ENCODE measurements at regions not wholly inside any gene's neighbourhood (a gene's known extent, or its start where the extent isn't known, plus 50 kb on each side); places are given as distances from the start of the nearest gene placed in this dataset.
"Not testable (repeated sequence)": the region's sequence is repeated elsewhere in the genome, so short reads cannot be mapped to it uniquely, and the experiment has no call there.

DNA sequence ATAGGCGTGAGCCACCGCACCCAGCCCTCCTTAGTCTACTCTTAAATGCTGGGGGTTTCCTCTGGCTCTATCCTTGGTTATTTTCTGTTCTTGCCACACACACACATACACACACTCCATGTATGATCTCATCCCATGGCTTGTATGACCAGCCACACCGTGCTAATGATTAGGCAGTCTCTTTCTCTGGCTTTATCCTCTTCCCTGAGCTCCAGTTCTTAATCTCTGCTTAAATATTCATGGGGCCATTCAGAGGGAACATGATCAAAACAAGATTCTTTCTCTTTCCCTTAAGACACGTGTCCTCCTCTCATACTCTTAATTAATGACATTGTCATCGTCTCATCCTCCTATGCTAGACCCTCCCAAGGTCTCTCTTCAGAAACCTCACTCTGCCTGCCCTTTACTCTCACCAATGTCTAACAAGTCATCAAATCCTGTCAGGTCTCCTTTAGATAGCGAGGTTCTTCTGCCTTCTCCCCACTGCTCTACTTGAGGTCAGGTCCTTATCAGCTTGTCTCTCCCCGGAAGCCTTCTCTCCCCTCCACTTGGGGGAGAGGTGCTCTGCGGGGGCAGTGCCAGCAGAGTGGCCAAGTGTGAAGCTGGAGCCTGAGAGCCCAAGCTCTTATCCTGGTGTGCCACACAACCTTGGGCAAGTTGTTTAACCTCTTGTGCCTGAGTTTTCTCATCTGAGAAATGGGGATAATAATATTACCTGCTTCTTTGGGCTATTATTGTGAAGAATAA is 83.0 kb upstream of the GNG12 start:
- ATAC-seq (ENCODE audit: insufficient read depth, low FRiP score) (no peak), DNase-seq (no peak)
- Histone ChIP-seq H3K4me3 (no peak overlapping the region), H3K9ac (ENCODE audit: insufficient read depth in 1 of 2, low read length in 2 of 2) (no peak overlapping the region), H3K27me3 (ENCODE audit: control insufficient read depth in 3 of 3, insufficient read depth in 3 of 3, low read length in 2 of 3) (no peaks in the 10 kb centered on the region), H3K27ac (ENCODE audit: low read depth in 1 of 2, low read length in 1 of 2) (no peak overlapping the region), H3K9me3 (ENCODE audit: control insufficient read depth in 4 of 4, insufficient read depth in 3 of 4, low read length in 3 of 4) (no peaks in the 10 kb centered on the region), H3K4me1 (ENCODE audit: control insufficient read depth in 5 of 5, insufficient read depth in 5 of 5, low read length in 5 of 5) (no peaks in the 10 kb centered on the region), H3K36me3 (ENCODE audit: control insufficient read depth in 4 of 4, insufficient read depth in 4 of 4, low read length in 4 of 4) (no peaks in the 10 kb centered on the region)
- WGBS, 2 donors, result 74 to 75% methylated on average over 8 of the region's 8 CpGs
- TF ChIP-seq, protein P1, sequence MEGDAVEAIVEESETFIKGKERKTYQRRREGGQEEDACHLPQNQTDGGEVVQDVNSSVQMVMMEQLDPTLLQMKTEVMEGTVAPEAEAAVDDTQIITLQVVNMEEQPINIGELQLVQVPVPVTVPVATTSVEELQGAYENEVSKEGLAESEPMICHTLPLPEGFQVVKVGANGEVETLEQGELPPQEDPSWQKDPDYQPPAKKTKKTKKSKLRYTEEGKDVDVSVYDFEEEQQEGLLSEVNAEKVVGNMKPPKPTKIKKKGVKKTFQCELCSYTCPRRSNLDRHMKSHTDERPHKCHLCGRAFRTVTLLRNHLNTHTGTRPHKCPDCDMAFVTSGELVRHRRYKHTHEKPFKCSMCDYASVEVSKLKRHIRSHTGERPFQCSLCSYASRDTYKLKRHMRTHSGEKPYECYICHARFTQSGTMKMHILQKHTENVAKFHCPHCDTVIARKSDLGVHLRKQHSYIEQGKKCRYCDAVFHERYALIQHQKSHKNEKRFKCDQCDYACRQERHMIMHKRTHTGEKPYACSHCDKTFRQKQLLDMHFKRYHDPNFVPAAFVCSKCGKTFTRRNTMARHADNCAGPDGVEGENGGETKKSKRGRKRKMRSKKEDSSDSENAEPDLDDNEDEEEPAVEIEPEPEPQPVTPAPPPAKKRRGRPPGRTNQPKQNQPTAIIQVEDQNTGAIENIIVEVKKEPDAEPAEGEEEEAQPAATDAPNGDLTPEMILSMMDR (IDR thresholded peaks at IDR 0.05; ENCODE audit: control extremely low read depth, extremely low read depth), result no peak

DNA sequence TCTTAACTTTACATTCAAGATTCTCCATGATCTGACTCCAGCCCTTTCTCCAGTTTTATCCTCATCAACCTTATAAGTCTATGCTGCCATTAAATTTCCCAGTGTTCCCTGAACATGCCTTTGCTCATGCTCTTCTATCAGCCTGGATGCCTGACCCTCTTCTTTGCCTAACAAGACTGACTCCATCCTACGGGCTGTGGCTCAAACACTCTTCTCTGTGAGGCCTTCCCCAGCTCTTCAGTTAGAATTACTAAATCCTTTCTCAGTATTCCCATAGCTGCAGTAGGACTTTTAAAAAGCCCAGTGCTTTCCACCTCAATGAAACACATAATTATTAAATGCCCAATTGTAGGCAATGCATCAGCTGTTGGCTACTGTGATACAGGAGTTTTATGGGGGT is 76.5 kb upstream of the GNG12 start:
- ATAC-seq (ENCODE audit: insufficient read depth, low FRiP score) (no peak), DNase-seq (no peak)
- H3K36me3 ChIP-seq (ENCODE audit: control insufficient read depth in 4 of 4, insufficient read depth in 4 of 4, low read length in 4 of 4), result no peaks in the 10 kb centered on the region
- H3K4me1 ChIP-seq (ENCODE audit: control insufficient read depth in 5 of 5, insufficient read depth in 5 of 5, low read length in 5 of 5), result no peaks in the 10 kb centered on the region
- H3K27ac ChIP-seq (ENCODE audit: low read depth in 1 of 2, low read length in 1 of 2), result no peak overlapping the region
- no peak overlapping the region for H3K4me3 ChIP-seq
- H3K9me3 ChIP-seq (ENCODE audit: control insufficient read depth in 4 of 4, insufficient read depth in 3 of 4, low read length in 3 of 4), result no peaks in the 10 kb centered on the region
- H3K27me3 ChIP-seq (ENCODE audit: control insufficient read depth in 3 of 3, insufficient read depth in 3 of 3, low read length in 2 of 3), result no peaks in the 10 kb centered on the region
- WGBS, 2 donors, result 88 to 97% methylated on average over 1 of the region's 1 CpG
- TF ChIP-seq, protein P1 (IDR thresholded peaks at IDR 0.05; ENCODE audit: control extremely low read depth, extremely low read depth), result no peak
- H3K9ac ChIP-seq (ENCODE audit: insufficient read depth in 1 of 2, low read length in 2 of 2), result no peak overlapping the region

DNA sequence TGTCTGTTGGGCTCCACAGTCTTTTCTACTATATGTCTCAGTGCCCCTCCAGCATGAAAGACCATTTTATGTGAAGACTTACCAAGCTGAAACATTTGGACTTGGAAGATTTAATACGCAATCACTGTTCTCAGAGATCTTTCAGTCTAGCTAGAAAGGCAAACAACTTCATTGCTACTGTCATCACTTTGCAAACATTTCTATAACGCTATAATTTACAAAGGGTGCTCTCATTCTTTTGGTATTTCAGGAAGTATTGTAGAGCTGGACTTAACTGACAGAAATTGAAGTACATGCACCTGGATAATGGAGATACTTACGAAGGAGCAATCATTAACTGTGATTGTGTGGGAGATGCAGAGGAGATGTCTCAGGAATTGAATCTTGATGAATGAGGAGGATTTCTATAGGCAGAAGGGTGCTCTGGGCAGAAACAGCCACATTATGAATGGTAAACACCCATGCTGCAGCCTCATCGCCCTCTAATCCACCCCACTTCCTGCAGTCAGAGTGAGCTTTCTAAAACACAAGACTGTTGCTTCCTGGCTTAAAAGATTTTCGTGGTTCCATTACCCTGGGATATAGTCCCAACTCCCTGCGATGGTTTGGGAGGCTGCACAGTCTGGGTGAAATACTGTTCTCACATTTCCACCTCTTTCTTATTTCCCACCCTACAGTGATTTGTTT is 75.1 kb upstream of the GNG12 start:
- Histone ChIP-seq H3K9ac (ENCODE audit: insufficient read depth in 1 of 2, low read length in 2 of 2) (peak overlapping the region in 1 of 2 donors; percentile 13), H3K27ac (ENCODE audit: low read depth in 1 of 2, low read length in 1 of 2) (no peak overlapping the region), H3K4me3 (no peak overlapping the region), H3K9me3 (ENCODE audit: control insufficient read depth in 4 of 4, insufficient read depth in 3 of 4, low read length in 3 of 4) (no peaks in the 10 kb centered on the region), H3K27me3 (ENCODE audit: control insufficient read depth in 3 of 3, insufficient read depth in 3 of 3, low read length in 2 of 3) (no peaks in the 10 kb centered on the region), H3K36me3 (ENCODE audit: control insufficient read depth in 4 of 4, insufficient read depth in 4 of 4, low read length in 4 of 4) (no peaks in the 10 kb centered on the region), H3K4me1 (ENCODE audit: control insufficient read depth in 5 of 5, insufficient read depth in 5 of 5, low read length in 5 of 5) (no peaks in the 10 kb centered on the region)
- DNase-seq, result peak in 2 of 3 donors; percentile 19 to 34
- WGBS, 2 donors, result 50 to 59% methylated on average over 6 of the region's 6 CpGs
- TF ChIP-seq, protein P1 (IDR thresholded peaks at IDR 0.05; ENCODE audit: control extremely low read depth, extremely low read depth), result no peak
- no peak for ATAC-seq (ENCODE audit: insufficient read depth, low FRiP score)

DNA sequence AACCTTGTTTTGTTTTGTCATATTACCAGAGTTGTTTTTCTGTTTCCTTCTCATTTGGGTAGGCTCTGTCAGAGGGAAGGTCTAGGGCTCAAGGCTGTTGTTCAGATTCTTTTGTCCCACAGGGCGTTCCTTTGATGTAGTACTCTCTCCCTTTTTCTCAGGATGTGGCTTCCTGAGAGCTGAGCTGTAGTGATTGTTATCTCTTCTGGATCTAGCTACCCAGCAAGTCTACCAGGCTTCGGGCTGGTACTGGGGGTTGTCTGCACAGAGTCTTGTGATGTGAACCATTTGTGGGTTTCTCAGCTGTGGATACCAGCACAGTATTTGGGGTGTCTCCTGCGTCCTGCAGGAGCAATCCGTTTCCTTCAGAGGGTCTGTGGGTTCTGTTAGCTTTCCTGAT is 74.2 kb upstream of the GNG12 start:
- 63 to 64% methylated on average over 4 of the region's 4 CpGs for WGBS, 2 donors
- ATAC-seq (ENCODE audit: insufficient read depth, low FRiP score); H3K27ac ChIP-seq (ENCODE audit: low read depth in 1 of 2, low read length in 1 of 2); H3K9ac ChIP-seq (ENCODE audit: insufficient read depth in 1 of 2, low read length in 2 of 2); H3K36me3 ChIP-seq (ENCODE audit: control insufficient read depth in 4 of 4, insufficient read depth in 4 of 4, low read length in 4 of 4); H3K27me3 ChIP-seq (ENCODE audit: control insufficient read depth in 3 of 3, insufficient read depth in 3 of 3, low read length in 2 of 3); H3K9me3 ChIP-seq (ENCODE audit: control insufficient read depth in 4 of 4, insufficient read depth in 3 of 4, low read length in 3 of 4); H3K4me1 ChIP-seq (ENCODE audit: control insufficient read depth in 5 of 5, insufficient read depth in 5 of 5, low read length in 5 of 5); H3K4me3 ChIP-seq; DNase-seq: not testable (repeated sequence)

DNA sequence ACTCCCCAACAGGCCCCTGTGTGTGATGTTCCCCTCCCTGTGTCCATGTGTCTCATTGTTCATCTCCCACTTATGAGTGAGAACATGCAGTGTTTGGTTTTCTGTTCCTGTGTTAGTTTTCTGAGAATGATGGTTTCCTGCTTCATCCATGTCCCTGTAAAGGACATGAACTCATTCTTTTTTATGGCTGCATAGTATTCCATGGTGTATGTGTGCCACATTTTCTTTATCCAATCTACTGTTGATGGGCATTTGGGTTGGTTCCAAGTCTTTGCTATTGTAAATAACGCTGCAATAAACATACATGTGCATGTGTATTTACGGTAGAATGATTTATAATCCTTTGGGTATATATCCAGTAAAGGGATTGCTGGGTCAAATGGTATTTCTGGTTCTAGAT is 72.7 kb upstream of the GNG12 start:
- WGBS, 2 donors, result 87 to 91% methylated on average over 2 of the region's 2 CpGs
- H3K9me3 ChIP-seq (ENCODE audit: control insufficient read depth in 4 of 4, insufficient read depth in 3 of 4, low read length in 3 of 4); H3K4me1 ChIP-seq (ENCODE audit: control insufficient read depth in 5 of 5, insufficient read depth in 5 of 5, low read length in 5 of 5): not testable (repeated sequence)

More for the DNA sequence above, 72.7 kb upstream of the GNG12 start:
- H3K36me3 ChIP-seq (ENCODE audit: control insufficient read depth in 4 of 4, insufficient read depth in 4 of 4, low read length in 4 of 4); ATAC-seq (ENCODE audit: insufficient read depth, low FRiP score); H3K27ac ChIP-seq (ENCODE audit: low read depth in 1 of 2, low read length in 1 of 2); H3K4me3 ChIP-seq; DNase-seq; H3K9ac ChIP-seq (ENCODE audit: insufficient read depth in 1 of 2, low read length in 2 of 2); H3K27me3 ChIP-seq (ENCODE audit: control insufficient read depth in 3 of 3, insufficient read depth in 3 of 3, low read length in 2 of 3): not testable (repeated sequence)

All from lung (tissue), 11 donors.